ENCODE measurements at regions not wholly inside any gene's neighbourhood (a gene's known extent, or its start where the extent isn't known, plus 50 kb on each side); places are given as distances from the start of the nearest gene placed in this dataset.

GRCh38 chr18:51639541-51639940 is 442.1 kb upstream of the MEX3C start:
- no peaks in the 10 kb centered on the region for H3K36me3 ChIP-seq (ENCODE audit: control insufficient read depth, insufficient read depth, low read length)
- H3K27me3 ChIP-seq (replicated peaks; ENCODE audit: control insufficient read depth, insufficient read depth, low read length) = no peaks in the 10 kb centered on the region
- no peak for DNase-seq (ENCODE audit: extremely low read depth, insufficient read length)
- TF ChIP-seq CTCF (IDR thresholded peaks at IDR 0.05; ENCODE audit: insufficient read depth, low read length, poor library complexity, severe bottlenecking) = no peak
- H3K4me3 ChIP-seq (replicated peaks; ENCODE audit: low read depth, low read length) = no peak overlapping the region

GRCh38 chr18:51643483-51643882 is 446.0 kb upstream of the MEX3C start:
- no peak for TF ChIP-seq CTCF (IDR thresholded peaks at IDR 0.05; ENCODE audit: insufficient read depth, low read length, poor library complexity, severe bottlenecking)
- no peak for DNase-seq (ENCODE audit: extremely low read depth, insufficient read length)
- Histone ChIP-seq H3K36me3 (ENCODE audit: control insufficient read depth, insufficient read depth, low read length) (no peaks in the 10 kb centered on the region), H3K27me3 (replicated peaks; ENCODE audit: control insufficient read depth, insufficient read depth, low read length) (no peaks in the 10 kb centered on the region), H3K4me3 (replicated peaks; ENCODE audit: low read depth, low read length) (no peak overlapping the region)

GRCh38 chr18:51645607-51646006 is 448.1 kb upstream of the MEX3C start:
- TF ChIP-seq CTCF (IDR thresholded peaks at IDR 0.05; ENCODE audit: insufficient read depth, low read length, poor library complexity, severe bottlenecking) = no peak
- H3K36me3 ChIP-seq (ENCODE audit: control insufficient read depth, insufficient read depth, low read length) = no peaks in the 10 kb centered on the region
- no peak for DNase-seq (ENCODE audit: extremely low read depth, insufficient read length)
- H3K27me3 ChIP-seq (replicated peaks; ENCODE audit: control insufficient read depth, insufficient read depth, low read length) = no peaks in the 10 kb centered on the region
- H3K4me3 ChIP-seq (replicated peaks; ENCODE audit: low read depth, low read length) = no peak overlapping the region

- no peak for DNase-seq (ENCODE audit: extremely low read depth, insufficient read length)
- H3K4me3 ChIP-seq (replicated peaks; ENCODE audit: low read depth, low read length) = no peak overlapping the region
- TF ChIP-seq CTCF (IDR thresholded peaks at IDR 0.05; ENCODE audit: insufficient read depth, low read length, poor library complexity, severe bottlenecking) = no peak
- no peaks in the 10 kb centered on the region for H3K27me3 ChIP-seq (replicated peaks; ENCODE audit: control insufficient read depth, insufficient read depth, low read length)
- no peaks in the 10 kb centered on the region for H3K36me3 ChIP-seq (ENCODE audit: control insufficient read depth, insufficient read depth, low read length)
Measured at GRCh38 chr18:51647346-51647745, 449.9 kb upstream of the MEX3C start.

- DNase-seq (ENCODE audit: extremely low read depth, insufficient read length) = no peak
- no peak for TF ChIP-seq CTCF (IDR thresholded peaks at IDR 0.05; ENCODE audit: insufficient read depth, low read length, poor library complexity, severe bottlenecking)
- no peaks in the 10 kb centered on the region for H3K27me3 ChIP-seq (replicated peaks; ENCODE audit: control insufficient read depth, insufficient read depth, low read length)
- H3K4me3 ChIP-seq (replicated peaks; ENCODE audit: low read depth, low read length) = no peak overlapping the region
- no peaks in the 10 kb centered on the region for H3K36me3 ChIP-seq (ENCODE audit: control insufficient read depth, insufficient read depth, low read length)
Measured at GRCh38 chr18:51647942-51648341, 450.5 kb upstream of the MEX3C start.

- Histone ChIP-seq H3K4me3 (replicated peaks; ENCODE audit: low read depth, low read length) (no peak overlapping the region), H3K36me3 (ENCODE audit: control insufficient read depth, insufficient read depth, low read length) (no peaks in the 10 kb centered on the region), H3K27me3 (replicated peaks; ENCODE audit: control insufficient read depth, insufficient read depth, low read length) (no peaks in the 10 kb centered on the region)
- no peak for TF ChIP-seq CTCF (IDR thresholded peaks at IDR 0.05; ENCODE audit: insufficient read depth, low read length, poor library complexity, severe bottlenecking)
- no peak for DNase-seq (ENCODE audit: extremely low read depth, insufficient read length)
Measured at GRCh38 chr18:51649796-51650195, 452.3 kb upstream of the MEX3C start.

Data from GM06990 (cell line).